Ovary (tissue), 7 donors: ENCODE measurements at regions not wholly inside any gene's neighbourhood (a gene's known extent, or its start where the extent isn't known, plus 50 kb on each side); places are given as distances from the start of the nearest gene placed in this dataset.

ENCODE experiments used
- DNase-seq, 5 donors: peaks; one replicate each; pipeline ENCODE4 v3.0.0-alpha.2; 2019 to 2020
- H3K27ac ChIP-seq, 2 donors: fragments of 200-600 bp; one replicate each; pipeline versions ENCODE4 v1.5.1 to v1.8.0; 2019 to 2022
- H3K27me3 ChIP-seq: fragments of 200-600 bp; one replicate; pipeline ENCODE4 v1.8.0; 2022
- H3K36me3 ChIP-seq: fragments of 200-600 bp; sonication (generic); one replicate; pipeline ENCODE4 v1.5.1; 2019
- H3K4me1 ChIP-seq: one replicate; pipeline ENCODE4 v1.8.1; 2013; ENCODE audit warnings: mild to moderate bottlenecking, moderate library complexity; ENCODE audit not compliant: insufficient read depth
- H3K4me3 ChIP-seq: fragments of 200-600 bp; sonication (generic); one replicate; pipeline ENCODE4 v1.5.1; 2017
- H3K9me3 ChIP-seq, 2 donors: fragments of 200-600 bp in 1 of 2; sonication (generic) in 1 of 2; one replicate each; pipeline versions ENCODE4 v1.5.1 to v1.8.1; 2013 to 2019; ENCODE audit warnings: mild to moderate bottlenecking in 1 of 2, moderate library complexity in 1 of 2
- EP300 ChIP-seq: sonication (generic); formaldehyde crosslinking; IDR thresholded peaks from one replicate; pipeline ENCODE4 v1.6.1; 2017; ENCODE audit warnings: antibody characterized with exemption
- POLR2A ChIP-seq: fragments of 450-650 bp; IDR thresholded peaks from one replicate; pipeline ENCODE4 v1.6.1; 2017; ENCODE audit warnings: antibody characterized with exemption, mild to moderate bottlenecking, moderate library complexity
- WGBS, 3 donors: extraction: QIAGEN DNeasy Blood & Tissue Kit in 1 of 3; methylation state at CpG; one replicate each; pipeline versions ENCODE4 v1.1.5 to v1.1.7; 2013 to 2017; 5-methylcytosine and 5-hydroxymethylcytosine counted together
- intact Hi-C, 4 donors: fragments of 100-400 bp; cut with DNase I; formaldehyde crosslinking; loops; one replicate each; pipeline versions ENCODE4 v1.11.0 to v1.15.1; 2022 to 2023
- TF ChIP-seq, protein P1 (sequence below), 3 donors: fragments of 450-650 bp in 2 of 3; fragments of 200-600 bp in 1 of 3; IDR thresholded peaks; one replicate each; pipeline versions ENCODE4 v1.5.1 to v1.8.0; 2016 to 2022; ENCODE audit warnings: antibody characterized with exemption in 3 of 3, mild to moderate bottlenecking in 1 of 3
- donor health status: DM: no; HTN: no; CAD: no; lungs with moderate emphysema.
- donor health status: DM: no; HTN: no; CAD: no.
- donor health status: Bipolar disorder and iron deficiency.
- donor health status: DM: no; HTN: no; CAD: no.
- donor health status: DM: yes; HTN: yes; CAD: no.

DNA sequence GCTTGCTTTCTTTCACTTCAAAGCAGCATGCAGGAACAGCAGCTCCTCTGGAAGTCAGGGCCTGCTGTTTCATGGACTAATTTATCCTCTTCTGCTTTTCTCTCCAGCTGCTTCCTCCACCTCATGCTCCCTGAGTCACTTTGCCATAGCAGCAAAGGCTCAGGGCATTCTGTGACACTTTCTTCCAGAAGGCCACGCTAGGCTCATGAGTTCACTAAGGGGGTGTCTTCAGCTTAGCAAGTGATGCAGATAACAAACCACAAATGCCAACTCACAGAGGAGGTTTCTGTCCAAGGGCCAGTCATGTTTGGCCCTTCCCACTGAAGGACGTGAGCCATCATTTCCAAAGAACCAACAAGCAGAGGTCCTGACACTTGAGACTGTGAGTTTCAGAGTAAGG is 200.2 kb downstream of the ADGRA3 start:
- Histone ChIP-seq H3K27ac (no peak overlapping the region), H3K4me1 (no peaks in the 10 kb centered on the region), H3K36me3 (no peaks in the 10 kb centered on the region), H3K4me3 (no peak overlapping the region), H3K27me3 (no peaks in the 10 kb centered on the region), H3K9me3 (no peaks in the 10 kb centered on the region)
- intact Hi-C loops: no loop called here
- no peak for TF ChIP-seq POLR2A
- TF ChIP-seq, protein P1, sequence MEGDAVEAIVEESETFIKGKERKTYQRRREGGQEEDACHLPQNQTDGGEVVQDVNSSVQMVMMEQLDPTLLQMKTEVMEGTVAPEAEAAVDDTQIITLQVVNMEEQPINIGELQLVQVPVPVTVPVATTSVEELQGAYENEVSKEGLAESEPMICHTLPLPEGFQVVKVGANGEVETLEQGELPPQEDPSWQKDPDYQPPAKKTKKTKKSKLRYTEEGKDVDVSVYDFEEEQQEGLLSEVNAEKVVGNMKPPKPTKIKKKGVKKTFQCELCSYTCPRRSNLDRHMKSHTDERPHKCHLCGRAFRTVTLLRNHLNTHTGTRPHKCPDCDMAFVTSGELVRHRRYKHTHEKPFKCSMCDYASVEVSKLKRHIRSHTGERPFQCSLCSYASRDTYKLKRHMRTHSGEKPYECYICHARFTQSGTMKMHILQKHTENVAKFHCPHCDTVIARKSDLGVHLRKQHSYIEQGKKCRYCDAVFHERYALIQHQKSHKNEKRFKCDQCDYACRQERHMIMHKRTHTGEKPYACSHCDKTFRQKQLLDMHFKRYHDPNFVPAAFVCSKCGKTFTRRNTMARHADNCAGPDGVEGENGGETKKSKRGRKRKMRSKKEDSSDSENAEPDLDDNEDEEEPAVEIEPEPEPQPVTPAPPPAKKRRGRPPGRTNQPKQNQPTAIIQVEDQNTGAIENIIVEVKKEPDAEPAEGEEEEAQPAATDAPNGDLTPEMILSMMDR (IDR thresholded peaks at IDR 0.05): no peak
- TF ChIP-seq EP300: no peak
- DNase-seq: no peak
- 54 to 62% (median 54%) methylated on average over 2 of the region's 2 CpGs for WGBS, 3 donors

DNA sequence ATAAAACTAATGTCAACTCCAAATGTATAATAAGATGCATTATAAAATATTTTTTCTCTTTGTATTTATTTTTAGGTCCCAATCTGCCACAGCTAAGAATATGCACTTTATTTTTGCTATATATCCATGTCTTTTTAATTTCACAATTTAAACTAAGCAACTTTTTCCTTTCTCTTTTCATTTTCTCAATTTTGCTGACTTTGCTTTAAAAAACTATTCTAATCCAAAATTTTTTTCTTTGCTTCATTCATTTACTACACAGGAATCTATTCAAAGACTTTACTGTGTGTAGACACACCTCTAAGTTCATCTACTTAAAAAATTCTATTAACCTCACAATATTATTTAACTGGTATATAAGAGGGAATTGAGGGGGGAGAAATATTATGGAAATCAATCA is 201.9 kb downstream of the ADGRA3 start:
- no peak overlapping the region for H3K4me3 ChIP-seq
- no peak overlapping the region for H3K27ac ChIP-seq
- H3K4me1 ChIP-seq: no peaks in the 10 kb centered on the region
- intact Hi-C loops: no loop called here
- H3K36me3 ChIP-seq: no peaks in the 10 kb centered on the region
- TF ChIP-seq EP300 (no peak), POLR2A (no peak)
- TF ChIP-seq, protein P1 (IDR thresholded peaks at IDR 0.05): no peak
- H3K27me3 ChIP-seq: no peaks in the 10 kb centered on the region
- DNase-seq: no peak
- no peaks in the 10 kb centered on the region for H3K9me3 ChIP-seq

DNA sequence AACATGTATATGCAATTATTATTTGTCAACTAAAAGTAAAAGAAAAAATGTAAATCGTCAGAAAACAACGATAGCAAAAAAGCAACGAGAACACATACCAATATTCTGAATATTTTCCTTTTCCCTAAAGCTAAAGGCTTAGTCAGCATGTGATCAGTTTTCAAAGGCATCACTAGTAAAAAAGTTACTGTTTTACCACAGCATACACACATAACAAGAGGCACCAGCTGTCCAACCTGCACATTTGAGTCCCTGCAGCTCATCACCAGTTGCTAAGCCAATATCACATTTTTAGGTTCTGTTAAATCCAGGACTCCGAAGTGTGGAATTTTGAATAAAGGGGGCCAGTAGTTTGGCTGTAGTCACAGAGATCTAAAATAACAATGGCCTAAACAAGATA is 203.8 kb downstream of the ADGRA3 start:
- no peaks in the 10 kb centered on the region for H3K36me3 ChIP-seq
- no peak for DNase-seq
- intact Hi-C loops: no loop called here
- no peaks in the 10 kb centered on the region for H3K27me3 ChIP-seq
- no peaks in the 10 kb centered on the region for H3K4me1 ChIP-seq
- no peak overlapping the region for H3K4me3 ChIP-seq
- TF ChIP-seq EP300: no peak
- no peak for TF ChIP-seq POLR2A
- TF ChIP-seq, protein P1 (IDR thresholded peaks at IDR 0.05): no peak
- 62 to 87% (median 72%) methylated on average over 4 of the region's 4 CpGs for WGBS, 3 donors
- H3K27ac ChIP-seq: no peak overlapping the region
- no peaks in the 10 kb centered on the region for H3K9me3 ChIP-seq

DNA sequence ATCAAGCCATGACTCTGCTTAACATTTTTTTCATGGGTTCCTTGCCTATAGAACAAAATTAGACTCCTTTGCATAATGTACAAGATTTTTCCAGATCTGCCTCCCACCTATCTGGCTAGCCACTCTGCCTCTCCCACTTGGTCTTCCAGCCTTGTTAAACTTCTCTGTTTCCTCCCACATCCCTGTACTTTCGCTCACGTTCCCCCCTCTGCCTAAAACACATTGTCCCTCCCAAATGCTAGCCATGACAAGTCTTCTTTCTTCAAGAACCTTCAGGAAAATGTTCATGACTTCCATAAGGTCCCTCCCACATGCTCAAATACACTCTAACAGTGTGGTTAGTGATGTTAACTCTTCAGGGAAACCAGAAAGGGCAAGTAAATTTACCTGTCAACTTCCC is 214.6 kb downstream of the ADGRA3 start:
- intact Hi-C loops: no loop called here
- H3K9me3 ChIP-seq: no peaks in the 10 kb centered on the region
- WGBS, 3 donors: 30 to 46% (median 35%) methylated on average over 2 of the region's 2 CpGs

More for the DNA sequence above, 214.6 kb downstream of the ADGRA3 start:
- Histone ChIP-seq H3K27ac (no peak overlapping the region), H3K36me3 (no peaks in the 10 kb centered on the region), H3K27me3 (no peaks in the 10 kb centered on the region), H3K4me3 (no peak overlapping the region), H3K4me1 (no peaks in the 10 kb centered on the region)
- no peak for DNase-seq
- TF ChIP-seq POLR2A: no peak
- TF ChIP-seq, protein P1 (IDR thresholded peaks at IDR 0.05): no peak
- TF ChIP-seq EP300: no peak
